GM18519 (cell line): ENCODE measurements at regions not wholly inside any gene's neighbourhood (a gene's known extent, or its start where the extent isn't known, plus 50 kb on each side); places are given as distances from the start of the nearest gene placed in this dataset.
A peak's percentile ranks its signal among the peaks of the same experiment; 100 is the strongest.

ENCODE experiments used
- ATAC-seq: cut with Tn5 transposase; IDR thresholded peaks from one replicate; pipeline ENCODE4 v1.9.1; 2021; ENCODE audit warnings: mild to moderate bottlenecking, moderate library complexity; ENCODE audit not compliant: unreplicated experiment, low FRiP score

DNA sequence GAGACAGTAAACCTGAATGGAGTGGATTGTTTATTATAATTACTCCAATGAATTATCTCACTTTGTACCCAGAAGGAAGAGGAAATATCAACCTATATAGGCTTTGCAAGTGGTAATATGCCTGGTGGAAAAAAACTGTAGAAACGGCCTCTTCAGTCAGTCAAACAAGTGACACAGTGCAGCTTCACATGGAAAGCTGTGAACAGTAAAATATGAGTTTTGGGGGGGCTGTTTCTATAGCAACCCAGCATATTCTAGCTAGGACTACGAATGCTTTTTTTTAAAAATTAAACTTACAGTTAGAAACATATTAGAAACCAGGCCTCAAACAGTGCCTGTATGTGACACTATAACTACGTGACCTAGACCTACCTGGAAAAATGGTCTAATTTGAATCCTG, 150.1 kb downstream of the PPP1R2C start:
- ATAC-seq, result no peak

- ATAC-seq, result no peak
These were observed 153.4 kb downstream of the PPP1R2C start for GRCh38 chrX:42624524-42624923.

GRCh38 chrX:42619068-42619467, 158.9 kb downstream of the PPP1R2C start:
- no peak for ATAC-seq

DNA sequence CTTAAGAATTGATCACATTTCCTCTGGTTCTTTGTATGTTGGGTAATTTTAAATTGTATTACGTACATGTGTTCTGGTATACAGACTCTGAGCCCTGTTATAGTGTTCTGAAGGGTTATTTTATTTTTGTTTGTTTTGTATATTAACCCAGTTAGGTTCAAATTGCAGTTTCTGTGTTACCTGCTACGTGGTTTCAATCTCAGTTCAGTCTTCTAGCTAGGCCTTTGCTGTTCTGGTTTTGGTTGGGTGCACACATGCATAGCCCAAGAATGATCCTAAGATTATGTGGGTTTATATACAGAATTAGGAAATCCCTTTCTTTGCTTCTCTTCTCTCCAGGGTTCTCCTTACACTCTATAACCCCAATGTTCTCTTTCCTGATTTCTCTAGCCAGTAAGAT, 161.0 kb downstream of the PPP1R2C start:
- ATAC-seq, result peak; percentile 62

DNA sequence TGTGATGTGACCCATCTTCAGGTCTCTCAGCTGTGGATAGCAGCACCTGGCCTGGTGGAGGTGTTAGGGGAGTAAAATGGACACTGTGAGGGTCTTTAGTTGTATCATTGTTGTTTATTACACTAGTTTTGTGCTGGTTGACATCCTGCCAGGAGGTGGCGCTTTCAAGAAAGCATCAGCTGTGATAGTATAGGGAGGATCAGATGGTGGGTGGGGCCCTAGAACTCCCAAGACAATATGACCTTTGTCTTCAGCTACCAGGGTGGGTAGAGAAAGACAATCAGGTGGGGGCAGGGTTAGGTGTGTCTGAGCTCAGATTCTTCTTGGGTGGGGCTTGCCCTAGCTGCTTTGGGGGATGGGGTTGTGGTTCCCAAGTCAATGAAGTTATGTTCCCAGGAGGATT, 162.8 kb downstream of the PPP1R2C start:
- no peak for ATAC-seq

- no peak for ATAC-seq
These were observed 171.4 kb downstream of the PPP1R2C start for GRCh38 chrX:42606591-42606990.

DNA sequence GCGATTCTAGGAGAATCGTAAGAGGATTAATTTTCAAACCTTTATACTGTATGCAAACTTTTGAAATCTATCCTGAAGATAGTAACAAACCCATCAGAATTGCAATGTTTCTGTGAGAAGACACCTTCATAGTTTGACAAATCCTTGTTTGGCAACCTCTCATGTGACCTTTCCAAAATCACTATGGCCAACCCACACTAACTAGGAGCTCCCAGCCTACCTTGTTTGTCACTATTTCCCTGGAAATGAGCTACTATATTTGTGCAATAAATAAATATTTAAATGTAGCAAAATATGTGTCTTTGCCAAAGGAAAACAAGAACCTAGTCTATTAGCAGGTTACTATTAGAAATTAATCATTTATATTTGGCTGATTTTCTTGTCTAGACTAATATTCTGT, 173.7 kb downstream of the PPP1R2C start:
- ATAC-seq, result no peak

DNA sequence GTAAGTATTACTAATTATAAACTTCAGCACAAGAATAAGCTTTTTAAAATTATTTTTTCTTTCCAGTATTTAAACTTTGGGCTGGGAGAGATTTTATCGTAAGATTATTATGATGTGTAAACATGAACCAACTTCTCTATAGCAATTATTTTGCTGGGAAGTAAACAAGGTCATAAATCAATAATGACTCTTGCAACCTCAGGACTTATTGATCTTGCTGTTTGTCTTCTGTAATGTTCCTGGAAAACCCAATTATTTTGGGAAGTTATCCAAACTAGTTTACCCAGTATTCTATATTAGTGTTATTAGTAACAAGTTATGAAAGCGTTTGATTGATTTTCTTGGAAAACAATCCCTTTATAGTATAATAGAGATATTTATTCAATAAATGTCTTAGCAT, 174.9 kb downstream of the PPP1R2C start:
- no peak for ATAC-seq

- no peak for ATAC-seq
These were observed 175.4 kb downstream of the PPP1R2C start for GRCh38 chrX:42602566-42602965.

GRCh38 chrX:42602136-42602535, 175.8 kb downstream of the PPP1R2C start:
- ATAC-seq, result no peak

GRCh38 chrX:42597481-42597880, 180.5 kb downstream of the PPP1R2C start:
- ATAC-seq, result no peak

GRCh38 chrX:42585842-42586621, 191.9 kb downstream of the PPP1R2C start:
- ATAC-seq, result no peak

GRCh38 chrX:42577936-42578470, 200.0 kb downstream of the PPP1R2C start:
- ATAC-seq, result no peak

DNA sequence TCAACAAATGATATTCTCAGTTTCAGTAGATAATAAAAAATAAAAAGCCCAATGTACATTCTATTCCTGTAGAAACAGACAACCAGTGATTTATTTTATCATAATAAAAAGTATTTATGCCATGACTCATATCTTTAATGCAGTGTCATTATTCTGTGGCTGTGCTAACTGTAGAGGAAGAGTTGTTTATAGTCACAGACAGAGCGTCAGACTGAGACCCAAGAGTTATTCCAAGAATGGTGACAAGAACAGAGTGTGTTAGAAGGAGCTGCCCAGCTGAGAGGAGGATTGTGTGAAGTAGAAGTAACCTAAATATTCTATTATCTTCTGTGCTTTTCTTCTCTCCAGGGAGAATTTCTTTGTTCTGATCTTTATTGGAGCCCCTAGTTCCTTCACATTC, 210.7 kb downstream of the PPP1R2C start:
- ATAC-seq, result no peak

- no peak for ATAC-seq
These were observed 212.2 kb downstream of the PPP1R2C start for GRCh38 chrX:42565739-42566138.

GRCh38 chrX:42546800-42547199, 231.2 kb downstream of the PPP1R2C start:
- no peak for ATAC-seq

DNA sequence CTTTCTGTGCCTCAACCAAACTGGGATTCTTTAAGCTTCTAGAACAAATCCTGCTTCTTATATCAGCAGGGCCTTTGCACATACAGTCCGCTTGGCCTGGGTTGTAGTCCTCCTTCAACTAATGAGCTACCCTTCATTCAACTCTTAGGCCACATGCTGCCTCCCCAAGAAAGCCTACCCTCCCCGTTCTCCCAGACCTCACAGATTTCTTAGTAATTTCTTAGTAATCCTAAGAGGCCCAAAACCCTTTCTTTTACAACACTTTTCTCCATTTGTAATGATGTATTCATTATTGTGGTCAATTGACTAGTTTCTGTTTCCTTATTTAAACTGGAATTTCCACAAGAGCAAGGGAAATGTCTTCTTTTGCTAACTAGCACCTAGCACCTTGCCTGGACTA, 233.1 kb downstream of the PPP1R2C start:
- ATAC-seq, result no peak

DNA sequence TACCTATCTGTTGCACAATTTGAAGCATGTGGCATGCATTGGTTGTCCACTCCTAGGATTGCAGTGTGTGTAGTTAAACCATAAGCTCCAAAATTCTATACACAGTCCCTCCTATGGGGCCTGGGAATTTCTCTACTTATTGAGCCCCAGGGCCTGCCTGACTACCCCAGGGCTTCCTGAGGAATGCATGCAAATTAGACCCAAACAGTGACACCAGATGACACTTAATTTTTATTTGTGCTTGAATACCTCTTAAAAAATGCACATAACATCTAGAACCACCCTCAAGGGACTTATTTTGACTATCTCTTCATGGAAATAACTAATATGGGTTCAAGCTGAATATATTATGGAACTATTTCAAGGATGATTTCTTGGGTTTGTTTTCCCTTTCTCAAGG, 236.4 kb downstream of the PPP1R2C start:
- ATAC-seq, result no peak

DNA sequence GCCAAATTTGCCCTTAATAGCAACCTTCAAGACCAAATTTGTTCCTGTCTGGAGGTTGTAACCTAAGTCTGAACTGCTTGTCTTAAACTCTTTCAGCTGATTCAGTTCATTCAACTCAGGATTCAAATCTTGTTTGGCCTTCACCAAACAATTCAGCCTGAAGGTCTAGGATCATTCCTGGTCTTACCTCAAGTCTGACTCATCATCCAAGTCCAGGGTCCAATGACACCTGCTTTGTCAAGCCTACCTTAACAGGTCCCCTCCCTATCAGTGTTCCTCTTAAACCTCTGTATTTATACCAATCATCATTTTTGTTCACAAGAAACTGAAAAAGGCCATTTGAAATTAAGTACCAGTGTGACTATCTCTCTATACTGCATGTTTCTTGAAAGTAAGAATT, 237.8 kb downstream of the PPP1R2C start:
- no peak for ATAC-seq

DNA sequence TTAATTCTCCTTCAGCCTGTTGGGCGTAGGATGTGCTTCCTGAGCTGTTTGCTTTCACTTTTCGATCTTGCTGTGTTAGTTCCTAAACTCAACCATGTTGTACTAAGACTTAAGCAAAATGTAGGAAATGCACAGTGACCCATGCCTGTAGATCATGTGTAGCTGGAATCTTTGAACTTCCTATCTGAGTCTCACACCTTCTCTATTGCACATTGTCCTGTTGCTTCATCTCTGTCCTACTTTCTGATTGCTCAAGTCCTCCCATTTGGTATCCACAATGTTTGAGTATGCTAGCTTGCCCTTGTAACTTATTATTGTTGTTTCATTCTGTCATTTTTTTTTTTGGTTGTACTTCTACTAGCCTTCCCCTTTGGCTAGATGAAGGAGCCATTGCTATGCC, 239.6 kb downstream of the PPP1R2C start:
- no peak for ATAC-seq

DNA sequence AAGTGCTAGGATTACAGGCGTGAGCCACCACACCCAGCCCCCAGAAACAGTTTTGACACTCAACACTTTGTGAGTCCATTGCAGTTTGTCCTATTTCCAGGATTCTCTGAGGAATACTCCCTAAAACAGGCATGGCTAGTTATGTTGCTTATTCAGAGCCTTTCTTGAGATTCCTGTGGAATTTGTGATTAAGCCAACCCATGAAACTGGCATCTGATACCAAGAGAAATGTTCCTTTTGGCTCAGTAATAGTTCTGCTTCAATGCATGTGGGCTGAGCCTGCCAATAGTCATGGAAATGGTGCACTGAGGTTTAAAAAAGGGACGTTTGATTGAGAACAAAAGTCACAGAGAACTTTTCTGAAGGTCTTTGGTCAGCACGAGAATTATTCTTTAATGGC, 241.7 kb downstream of the PPP1R2C start:
- ATAC-seq, result no peak

DNA sequence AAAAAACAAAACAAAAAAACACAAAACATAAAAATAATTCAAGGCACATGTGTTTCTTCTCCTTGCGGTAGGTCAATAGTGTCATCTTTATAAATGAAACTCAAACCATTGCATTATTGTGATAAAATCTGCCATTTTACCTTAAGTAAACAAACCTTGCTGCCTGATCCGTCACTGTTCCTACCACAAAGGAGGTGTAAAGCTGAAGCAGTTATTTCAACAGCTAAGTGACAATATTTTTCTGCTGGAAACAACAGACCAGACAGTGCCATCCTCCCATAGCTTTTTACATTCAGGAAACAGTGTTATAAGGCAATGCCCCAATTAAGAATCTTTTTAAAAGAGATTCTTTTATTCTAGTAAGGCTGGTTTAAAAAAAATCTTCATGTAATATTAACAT, 242.7 kb downstream of the PPP1R2C start:
- no peak for ATAC-seq
